Adrenal gland (tissue), 9 donors: ENCODE measurements at regions not wholly inside any gene's neighbourhood (a gene's known extent, or its start where the extent isn't known, plus 50 kb on each side); places are given as distances from the start of the nearest gene placed in this dataset.

Source experiments
- DNase-seq, 7 donors: peaks; one replicate each; pipeline ENCODE4 v3.0.0-alpha.2; 2019 to 2020
- H3K27ac ChIP-seq, 5 donors: fragments of 200-600 bp; sonication (generic) in 4 of 5; 1 replicate in 3 of 5; 2 replicates in 2 of 5; pipeline versions ENCODE4 v1.5.1 to v1.8.0; 2016 to 2020; ENCODE audit warnings: mild to moderate bottlenecking in 1 of 5
- H3K27me3 ChIP-seq: fragments of 200-600 bp; 2 replicates; pipeline ENCODE4 v1.8.0; 2021
- H3K36me3 ChIP-seq, 2 donors: fragments of 200-600 bp; replicated peaks in 1 of 2; 1 replicate in 1 of 2; 2 replicates in 1 of 2; pipeline versions ENCODE4 v1.5.1 to v1.8.0; 2018 to 2022
- H3K4me1 ChIP-seq, 2 donors: fragments of 200-600 bp; replicated peaks in 1 of 2; 1 replicate in 1 of 2; 2 replicates in 1 of 2; pipeline versions ENCODE4 v1.5.1 to v1.8.0; 2018 to 2021
- H3K4me3 ChIP-seq, 4 donors: fragments of 200-600 bp; sonication (generic) in 3 of 4; one replicate each; pipeline ENCODE4 v1.5.1; 2016 to 2018
- H3K9me3 ChIP-seq, 3 donors: fragments of 200-600 bp; sonication (generic) in 1 of 3; replicated peaks in 1 of 3; 1 replicate in 2 of 3; 2 replicates in 1 of 3; pipeline versions ENCODE4 v1.5.1 to v1.8.0; 2016 to 2021
- POLR2A ChIP-seq, 2 donors: fragments of 450-650 bp; IDR thresholded peaks; one replicate each; pipeline ENCODE4 v1.6.1; 2017; ENCODE audit warnings: antibody characterized with exemption in 2 of 2, mild to moderate bottlenecking in 2 of 2, moderate library complexity in 1 of 2
- WGBS, 4 donors: extraction: QIAGEN DNeasy Blood & Tissue Kit in 2 of 4; methylation state at CpG; one replicate each; pipeline versions ENCODE4 v1.1.5 to v1.1.7; 2013 to 2017; 5-methylcytosine and 5-hydroxymethylcytosine counted together
- intact Hi-C, 2 donors: fragments of 100-400 bp; cut with DNase I; formaldehyde crosslinking; loops; one replicate each; pipeline versions ENCODE4 v1.14.1 to v1.15.0; 2022 to 2023
- TF ChIP-seq, protein P1 (sequence below), 6 experiments: fragments of 450-650 bp in 4 of 6; fragments of 200-600 bp in 2 of 6; sonication (generic) in 1 of 6; IDR thresholded peaks; 1 replicate in 5 of 6; 2 replicates in 1 of 6; pipeline versions ENCODE4 v1.5.1 to v1.8.0; 2016 to 2021; ENCODE audit warnings: antibody characterized with exemption in 6 of 6, mild to moderate bottlenecking in 2 of 6, moderate library complexity in 1 of 6
- donor health status: healthy with polysubstance abuse.
- donor health status: Bipolar disorder and iron deficiency.
- donor health status: DM: yes; HTN: yes; CAD: no.
- donor health status: DM: no; HTN: no; CAD: no.
- donor health status: DM: no; HTN: no; CAD: no.

GRCh38 chr2:105625632-105626031 is 119.1 kb upstream of the NCK2 start:
- intact Hi-C loops: no loop called here
- Histone ChIP-seq H3K27ac (no peak overlapping the region), H3K36me3 (no peaks in the 10 kb centered on the region), H3K4me3 (no peak overlapping the region), H3K9me3 (no peaks in the 10 kb centered on the region), H3K4me1 (no peaks in the 10 kb centered on the region), H3K27me3 (no peaks in the 10 kb centered on the region)
- no peak for DNase-seq
- TF ChIP-seq, protein P1, sequence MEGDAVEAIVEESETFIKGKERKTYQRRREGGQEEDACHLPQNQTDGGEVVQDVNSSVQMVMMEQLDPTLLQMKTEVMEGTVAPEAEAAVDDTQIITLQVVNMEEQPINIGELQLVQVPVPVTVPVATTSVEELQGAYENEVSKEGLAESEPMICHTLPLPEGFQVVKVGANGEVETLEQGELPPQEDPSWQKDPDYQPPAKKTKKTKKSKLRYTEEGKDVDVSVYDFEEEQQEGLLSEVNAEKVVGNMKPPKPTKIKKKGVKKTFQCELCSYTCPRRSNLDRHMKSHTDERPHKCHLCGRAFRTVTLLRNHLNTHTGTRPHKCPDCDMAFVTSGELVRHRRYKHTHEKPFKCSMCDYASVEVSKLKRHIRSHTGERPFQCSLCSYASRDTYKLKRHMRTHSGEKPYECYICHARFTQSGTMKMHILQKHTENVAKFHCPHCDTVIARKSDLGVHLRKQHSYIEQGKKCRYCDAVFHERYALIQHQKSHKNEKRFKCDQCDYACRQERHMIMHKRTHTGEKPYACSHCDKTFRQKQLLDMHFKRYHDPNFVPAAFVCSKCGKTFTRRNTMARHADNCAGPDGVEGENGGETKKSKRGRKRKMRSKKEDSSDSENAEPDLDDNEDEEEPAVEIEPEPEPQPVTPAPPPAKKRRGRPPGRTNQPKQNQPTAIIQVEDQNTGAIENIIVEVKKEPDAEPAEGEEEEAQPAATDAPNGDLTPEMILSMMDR (IDR thresholded peaks at IDR 0.05): no peak
- no peak for TF ChIP-seq POLR2A (IDR thresholded peaks at IDR 0.05)
- WGBS, 4 donors: 79 to 90% (median 82%) methylated on average over 11 of the region's 11 CpGs

DNA sequence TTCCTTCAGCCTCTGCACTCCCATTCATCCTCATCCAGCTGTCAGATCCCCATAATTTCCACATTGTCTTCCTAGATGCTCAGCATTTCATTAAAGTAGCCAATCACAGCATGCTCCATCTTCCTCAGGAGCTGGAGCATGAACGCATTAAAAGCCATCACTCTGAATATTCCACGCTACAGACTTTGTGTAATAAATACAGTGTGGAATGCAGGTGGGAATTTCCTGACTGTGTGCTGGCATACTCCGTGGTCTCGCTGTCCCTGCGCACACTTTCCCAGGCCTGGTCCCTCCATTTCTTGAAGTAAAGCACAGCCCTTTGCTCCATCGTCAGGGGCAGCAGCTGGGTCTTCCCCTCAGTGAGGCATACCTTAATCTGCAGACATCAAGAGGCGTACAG is 123.7 kb upstream of the NCK2 start:
- 77 to 82% (median 80%) methylated on average over 7 of the region's 7 CpGs for WGBS, 4 donors
- TF ChIP-seq, protein P1 (IDR thresholded peaks at IDR 0.05): no peak
- TF ChIP-seq POLR2A (IDR thresholded peaks at IDR 0.05): no peak
- Histone ChIP-seq H3K4me1 (no peaks in the 10 kb centered on the region), H3K27me3 (no peaks in the 10 kb centered on the region), H3K36me3 (no peaks in the 10 kb centered on the region), H3K27ac (no peak overlapping the region), H3K9me3 (no peaks in the 10 kb centered on the region), H3K4me3 (no peak overlapping the region)
- intact Hi-C loops: no loop called here
- DNase-seq: no peak

DNA sequence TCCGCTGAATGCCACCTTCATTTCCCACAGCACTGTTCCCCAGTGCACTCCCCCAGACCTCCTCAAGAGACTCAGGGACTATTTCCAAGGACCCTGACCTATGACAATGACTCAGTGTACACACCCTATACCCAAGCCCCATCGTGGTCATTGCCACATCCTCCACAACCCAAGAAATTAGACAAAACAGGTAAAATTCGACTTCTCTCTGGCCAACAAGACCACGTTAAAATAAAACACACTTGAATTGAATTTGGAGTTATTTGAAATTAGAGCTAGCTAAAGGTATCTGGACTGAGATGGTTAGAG is 126.4 kb upstream of the NCK2 start:
- intact Hi-C loops: no loop called here
- WGBS, 4 donors: 85 to 90% (median 88%) methylated on average over 4 of the region's 4 CpGs
- Histone ChIP-seq H3K36me3 (no peaks in the 10 kb centered on the region), H3K27me3 (no peaks in the 10 kb centered on the region), H3K9me3 (no peaks in the 10 kb centered on the region), H3K4me1 (no peaks in the 10 kb centered on the region), H3K4me3 (no peak overlapping the region), H3K27ac (no peak overlapping the region)
- DNase-seq: no peak
- TF ChIP-seq, protein P1 (IDR thresholded peaks at IDR 0.05): no peak
- TF ChIP-seq POLR2A (IDR thresholded peaks at IDR 0.05): no peak

GRCh38 chr2:105617631-105618350 is 126.9 kb upstream of the NCK2 start:
- Histone ChIP-seq H3K27ac (no peak overlapping the region), H3K9me3 (no peaks in the 10 kb centered on the region), H3K4me1 (no peaks in the 10 kb centered on the region), H3K27me3 (no peaks in the 10 kb centered on the region), H3K4me3 (no peak overlapping the region), H3K36me3 (no peaks in the 10 kb centered on the region)
- 67 to 87% (median 75%) methylated on average over 11 to 12 of the region's 12 CpGs for whole genome bisulfite sequencing, 4 donors
- intact Hi-C loops: no loop called here
- no peak for DNase-seq
- TF ChIP-seq POLR2A (IDR thresholded peaks at IDR 0.05): no peak
- TF ChIP-seq, protein P1 (IDR thresholded peaks at IDR 0.05): no peak
